H1 (cell line): ENCODE measurements at regions not wholly inside any gene's neighbourhood (a gene's known extent, or its start where the extent isn't known, plus 50 kb on each side); places are given as distances from the start of the nearest gene placed in this dataset.

Source experiments
- CTCF ChIA-PET: fragments of 300-600 bp; sonication (Branson Sonifier 250); formaldehyde crosslinking; loops from one replicate; lab custom pipeline; 2021; ENCODE audit not compliant: partially characterized antibody; lab: Charles Lee
- POLR2A ChIA-PET: fragments of 300-600 bp; sonication (Branson Sonifier 250); formaldehyde crosslinking; loops from one replicate; lab custom pipeline; 2021; ENCODE audit warnings: inconsistent platforms; ENCODE audit not compliant: partially characterized antibody; lab: Charles Lee
- DNase-seq, 2 experiments: peaks; one replicate each; pipeline versions ENCODE4 v3.0.0 to v3.0.0-alpha.2; 2010 to 2022; ENCODE audit warnings: low spot score in 2 of 2, low read depth in 1 of 2, mixed read lengths in 1 of 2
- FAIRE-seq: peaks from 2 replicates; lab custom pipeline; 2011; peaks lifted over from hg19 to GRCh38; lab: Jason Lieb, UNC
- H2AFZ ChIP-seq: 2 replicates; pipeline ENCODE4 v1.8.1; 2012; ENCODE audit warnings: low read length, inconsistent platforms
- H2AK5ac ChIP-seq: 2 replicates; pipeline ENCODE4 v1.6.1; 2013; ENCODE audit warnings: low read depth, low read length
- H2BK120ac ChIP-seq: replicated peaks from 2 replicates; pipeline ENCODE3; 2013; ENCODE audit warnings: low read depth, low read length, inconsistent platforms
- H2BK12ac ChIP-seq: 2 replicates; pipeline ENCODE4 v1.6.1; 2013; ENCODE audit warnings: low read depth, low read length
- H2BK15ac ChIP-seq: 2 replicates; pipeline ENCODE4 v1.6.1; 2013; ENCODE audit warnings: low read length
- H2BK20ac ChIP-seq: 2 replicates; pipeline ENCODE4 v1.6.1; 2013; ENCODE audit warnings: low read length
- H2BK5ac ChIP-seq: 2 replicates; pipeline ENCODE4 v1.6.1; 2013; ENCODE audit warnings: low read depth, low read length
- H3K14ac ChIP-seq: 2 replicates; pipeline ENCODE4 v1.6.1; 2013; ENCODE audit warnings: inconsistent platforms; ENCODE audit not compliant: insufficient read length
- H3K18ac ChIP-seq: 2 replicates; pipeline ENCODE4 v1.6.1; 2013; ENCODE audit warnings: low read length; ENCODE audit errors: extremely low read depth
- H3K23ac ChIP-seq: 2 replicates; pipeline ENCODE4 v1.6.1; 2013; ENCODE audit warnings: inconsistent platforms; ENCODE audit not compliant: insufficient read length
- H3K23me2 ChIP-seq: 2 replicates; pipeline ENCODE4 v1.6.1; 2013; ENCODE audit warnings: low read depth, low read length
- H3K27ac ChIP-seq: 2 replicates; pipeline ENCODE4 v1.6.1; 2011; ENCODE audit warnings: low read depth, low read length, inconsistent platforms
- H3K27me3 ChIP-seq, 4 experiments: replicated peaks in 1 of 4; 1 replicate in 1 of 4; 2 replicates in 3 of 4; pipeline versions ENCODE4 v1.6.1 to v1.8.1; 2011 to 2013; ENCODE audit warnings: low read length in 3 of 4, mild to moderate bottlenecking in 3 of 4, inconsistent platforms in 2 of 4, mixed read lengths in 2 of 4, moderate library complexity in 1 of 4; ENCODE audit not compliant: control insufficient read depth in 3 of 4, insufficient read depth in 3 of 4; ENCODE audit errors: extremely low read depth in 1 of 4
- H3K36me3 ChIP-seq, 4 experiments: 2 replicates each; pipeline versions ENCODE4 v1.6.1 to v1.8.1; 2011 to 2013; ENCODE audit warnings: mild to moderate bottlenecking in 4 of 4, low read length in 3 of 4, moderate library complexity in 2 of 4, control low read depth in 1 of 4, inconsistent platforms in 1 of 4; ENCODE audit not compliant: insufficient read depth in 4 of 4, control insufficient read depth in 2 of 4
- H3K4ac ChIP-seq: replicated peaks from 2 replicates; pipeline ENCODE3; 2013; ENCODE audit warnings: low read length, low read depth, mixed read lengths, inconsistent platforms; ENCODE audit not compliant: insufficient read length
- H3K4me1 ChIP-seq, 4 experiments: replicated peaks in 1 of 4; 1 replicate in 1 of 4; 2 replicates in 3 of 4; pipeline versions ENCODE4 v1.6.1 to v1.8.1; 2011 to 2013; ENCODE audit warnings: low read length in 3 of 4, inconsistent platforms in 2 of 4, mixed read lengths in 1 of 4; ENCODE audit not compliant: insufficient read depth in 4 of 4, control insufficient read depth in 3 of 4
- H3K4me2 ChIP-seq, 2 experiments: 2 replicates each; pipeline versions ENCODE4 v1.6.1 to v1.8.1; 2011 to 2013; ENCODE audit warnings: low read depth in 2 of 2, low read length in 2 of 2, control low read depth in 1 of 2, inconsistent platforms in 1 of 2, mild to moderate bottlenecking in 1 of 2; ENCODE audit not compliant: insufficient read depth in 1 of 2
- H3K4me3 ChIP-seq, 4 experiments: fragments of 200-600, 300-600 bp in 1 of 4; sonication (generic), shearing (Covaris generic), sonication (Bioruptor Twin) in 1 of 4; 2 replicates each; pipeline versions ENCODE4 v1.5.1 to v1.8.1; 2011 to 2016; ENCODE audit warnings: low read length in 4 of 4, low read depth in 3 of 4, control low read depth in 2 of 4, inconsistent platforms in 2 of 4, mild to moderate bottlenecking in 2 of 4, mixed read lengths in 1 of 4, moderate library complexity in 1 of 4; ENCODE audit not compliant: insufficient read depth in 2 of 4; ENCODE audit errors: extremely low read depth in 1 of 4
- H3K56ac ChIP-seq: replicated peaks from 2 replicates; pipeline ENCODE3; 2013; ENCODE audit warnings: low read depth, mild to moderate bottlenecking, mixed read lengths, low read length, inconsistent platforms; ENCODE audit not compliant: insufficient read length
- H3K79me1 ChIP-seq: 2 replicates; pipeline ENCODE4 v1.6.1; 2013; ENCODE audit warnings: low read depth, low read length, control low read depth
- H3K79me2 ChIP-seq, 2 experiments: 2 replicates each; pipeline versions ENCODE4 v1.6.1 to v1.8.1; 2012 to 2013; ENCODE audit warnings: low read length in 2 of 2, mild to moderate bottlenecking in 2 of 2, inconsistent platforms in 1 of 2; ENCODE audit not compliant: insufficient read depth in 2 of 2, control insufficient read depth in 1 of 2
- H3K9ac ChIP-seq, 4 experiments: replicated peaks in 1 of 4; 1 replicate in 1 of 4; 2 replicates in 3 of 4; pipeline versions ENCODE4 v1.6.1 to v1.8.1; 2011 to 2013; ENCODE audit warnings: low read depth in 3 of 4, low read length in 3 of 4, control low read depth in 2 of 4, mild to moderate bottlenecking in 2 of 4, moderate library complexity in 2 of 4, inconsistent platforms in 1 of 4; ENCODE audit errors: extremely low read depth in 1 of 4
- H3K9me3 ChIP-seq, 2 experiments: 2 replicates each; pipeline versions ENCODE4 v1.6.1 to v1.8.1; 2012 to 2013; ENCODE audit warnings: mild to moderate bottlenecking in 2 of 2, moderate library complexity in 2 of 2, control low read depth in 1 of 2, inconsistent platforms in 1 of 2, low read depth in 1 of 2, low read length in 1 of 2, mixed read lengths in 1 of 2; ENCODE audit not compliant: insufficient read depth in 2 of 2
- H4K20me1 ChIP-seq, 2 experiments: replicated peaks in 1 of 2; 2 replicates each; pipeline versions ENCODE3 to v1.8.1; 2011 to 2013; ENCODE audit warnings: inconsistent platforms in 2 of 2, low read length in 2 of 2, mild to moderate bottlenecking in 1 of 2; ENCODE audit not compliant: insufficient read depth in 2 of 2, control insufficient read depth in 1 of 2
- H4K5ac ChIP-seq: 2 replicates; pipeline ENCODE4 v1.6.1; 2013; ENCODE audit warnings: low read length, low read depth, mixed read lengths, inconsistent platforms; ENCODE audit not compliant: insufficient read length
- H4K8ac ChIP-seq: 2 replicates; pipeline ENCODE4 v1.8.0; 2013; ENCODE audit warnings: mild to moderate bottlenecking, moderate library complexity, low read length, inconsistent platforms; ENCODE audit not compliant: insufficient read depth; ENCODE audit errors: extremely low read depth
- H4K91ac ChIP-seq: replicated peaks from 2 replicates; pipeline ENCODE3; 2013; ENCODE audit warnings: low read length, mixed read lengths, inconsistent platforms; ENCODE audit not compliant: insufficient read length
- CEBPB ChIP-seq: IDR thresholded peaks from 2 replicates; pipeline ENCODE4 v1.6.1; 2012; ENCODE audit warnings: low read depth, low read length
- RFX5 ChIP-seq: IDR thresholded peaks from 2 replicates; pipeline ENCODE4 v1.6.1; 2011; ENCODE audit warnings: low read depth, low read length, improper control_type of control experiment, borderline replicate concordance
- SIN3A ChIP-seq, 2 experiments: IDR thresholded peaks in 1 of 2; conservative IDR thresholded peaks in 1 of 2; 2 replicates each; pipeline ENCODE4 v1.6.1; 2011 to 2012; ENCODE audit warnings: low read length in 2 of 2, improper control_type of control experiment in 1 of 2, low read depth in 1 of 2, mild to moderate bottlenecking in 1 of 2
- WGBS, 2 experiments: shearing (Covaris generic) in 1 of 2; methylation state at CpG; one replicate each; pipeline versions ENCODE4 v1.1.6 to v1.1.7; 2013 to 2015; ENCODE audit warnings: low lambda C conversion rate in 2 of 2, mixed read lengths in 2 of 2, inconsistent platforms in 1 of 2, low coverage in 1 of 2, missing lambda C conversion rate in 1 of 2; ENCODE audit not compliant: insufficient replicate concordance in 2 of 2, insufficient coverage in 1 of 2, insufficient read length in 1 of 2; ENCODE audit errors: extremely low coverage in 1 of 2, missing lambda C conversion rate in 1 of 2; 5-methylcytosine and 5-hydroxymethylcytosine counted together

DNA sequence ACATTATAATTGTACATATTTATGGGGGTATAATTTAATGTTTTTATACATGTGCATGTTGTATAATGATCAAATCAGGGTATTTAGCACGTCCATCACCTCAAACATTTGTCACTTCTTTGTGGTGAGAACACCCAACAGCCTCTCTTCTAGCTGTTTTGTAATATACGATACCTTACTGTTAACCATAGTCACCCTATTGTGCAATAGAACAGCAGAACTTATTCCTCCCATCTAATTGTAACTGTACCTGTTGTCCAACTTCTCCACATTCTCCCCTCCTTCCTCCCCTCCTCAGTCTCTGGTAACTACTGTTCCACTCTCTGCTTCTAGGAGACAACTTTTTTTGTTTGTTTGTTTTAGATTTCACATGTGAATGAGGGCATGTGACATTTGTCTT is 197.0 kb upstream of the PKP2 start:
- no peak overlapping the region for H4K8ac ChIP-seq
- H4K5ac ChIP-seq = no peak overlapping the region
- no peak overlapping the region for H2AFZ ChIP-seq
- CTCF ChIA-PET = no interaction called here
- POLR2A ChIA-PET = no interaction called here
- H3K4me2 ChIP-seq = no peak overlapping the region
- H3K36me3 ChIP-seq = no peaks in the 10 kb centered on the region; a peak in 1 of 8 replicates
- H3K14ac ChIP-seq = no peak overlapping the region
- H2AK5ac ChIP-seq = no peak overlapping the region
- FAIRE-seq (no peak), DNase-seq (no peak)
- WGBS, 2 experiments = 94% methylated on average over 2 of the region's 2 CpGs; no CpG with 5 or more reads in 1 of the 2 experiments
- no peaks in the 10 kb centered on the region for H3K79me2 ChIP-seq
- H2BK5ac ChIP-seq = no peak overlapping the region
- no peaks in the 10 kb centered on the region; a peak in 1 of 4 replicates for H3K9me3 ChIP-seq
- no peak overlapping the region for H4K91ac ChIP-seq
- no peak overlapping the region for H3K18ac ChIP-seq
- no peaks in the 10 kb centered on the region for H3K23me2 ChIP-seq
- H3K23ac ChIP-seq = no peak overlapping the region
- no peak overlapping the region for H2BK12ac ChIP-seq
- no peaks in the 10 kb centered on the region for H3K27me3 ChIP-seq
- no peak overlapping the region for H3K9ac ChIP-seq
- no peak overlapping the region for H3K4me3 ChIP-seq
- TF ChIP-seq SIN3A (conservative IDR thresholded peaks at IDR 0.05 in 1 of 2, IDR thresholded peaks at IDR 0.05 in 1 of 2; ENCODE audit: low read depth in 1 of 2, low read length in 2 of 2) (no peak), CEBPB (0 out of 2 replicates have a peak, but pooled peaks have one; percentile 33), RFX5 (no peak)
- no peak overlapping the region for H3K27ac ChIP-seq
- H3K4me1 ChIP-seq = no peaks in the 10 kb centered on the region
- no peak overlapping the region for H3K56ac ChIP-seq
- no peaks in the 10 kb centered on the region for H3K79me1 ChIP-seq
- H4K20me1 ChIP-seq = no peaks in the 10 kb centered on the region
- no peak overlapping the region for H2BK15ac ChIP-seq
- H2BK20ac ChIP-seq = no peak overlapping the region
- H3K4ac ChIP-seq = no peak overlapping the region
- H2BK120ac ChIP-seq = no peak overlapping the region
